Activated CD8-positive, alpha-beta T cell treated with anti-CD3 and anti-CD28 coated beads for 36 hours (primary cell): ENCODE measurements at regions not wholly inside any gene's neighbourhood (a gene's known extent, or its start where the extent isn't known, plus 50 kb on each side); places are given as distances from the start of the nearest gene placed in this dataset.

Experiments
- ATAC-seq: fragments of 200-7000 bp; cut with Tn5 transposase; one replicate; pipeline ENCODE4 v1.10.0; 2021; ENCODE audit warnings: mild to moderate bottlenecking, moderate library complexity
- CTCF ChIA-PET: fragments of 350-600 bp; sonication (Branson Sonifier 250); formaldehyde crosslinking; loops from one replicate; lab custom pipeline; 2021; ENCODE audit warnings: antibody characterized with exemption; lab: Charles Lee
- POLR2A ChIA-PET: fragments of 350-600 bp; sonication (Branson Sonifier 250); formaldehyde crosslinking; loops from one replicate; lab custom pipeline; 2021; ENCODE audit warnings: antibody characterized with exemption; lab: Charles Lee
- DNase-seq: peaks from one replicate; pipeline ENCODE4 v3.0.0-alpha.2; 2020
- H3K27ac Mint-ChIP-seq: one replicate; pipeline ENCODE4 v1.8.0; 2021; ENCODE audit warnings: mild to moderate bottlenecking, mixed read lengths
- H3K27me3 Mint-ChIP-seq: one replicate; pipeline ENCODE4 v1.8.0; 2021; ENCODE audit warnings: mixed read lengths
- H3K36me3 Mint-ChIP-seq: one replicate; pipeline ENCODE4 v1.8.0; 2021; ENCODE audit warnings: low read depth, mixed read lengths
- H3K4me1 Mint-ChIP-seq: one replicate; pipeline ENCODE4 v1.8.0; 2021; ENCODE audit warnings: low read depth, mixed read lengths
- H3K4me3 Mint-ChIP-seq: one replicate; pipeline ENCODE4 v1.8.0; 2021; ENCODE audit warnings: mild to moderate bottlenecking, moderate library complexity, mixed read lengths
- H3K9me3 Mint-ChIP-seq: one replicate; pipeline ENCODE4 v1.8.0; 2021; ENCODE audit warnings: mixed read lengths
- CTCF ChIP-seq: fragments of 200-600 bp; IDR thresholded peaks from one replicate; pipeline ENCODE4 v1.8.0; 2022; ENCODE audit warnings: antibody characterized with exemption, mild to moderate bottlenecking
- intact Hi-C: fragments of 100-400 bp; cut with micrococcal nuclease; formaldehyde crosslinking; loops from one replicate; pipeline ENCODE4 v1.10.0; 2022

GRCh38 chr10:128476845-128477244, 350.6 kb upstream of the MKI67 start:
- intact Hi-C loops = no loop called here
- Mint-ChIP-seq H3K9me3 (no peaks in the 10 kb centered on the region), H3K4me3 (no peak overlapping the region), H3K27ac (no peak overlapping the region), H3K27me3 (no peaks in the 10 kb centered on the region), H3K4me1 (no peaks in the 10 kb centered on the region), H3K36me3 (no peaks in the 10 kb centered on the region)
- no peak for TF ChIP-seq CTCF
- ATAC-seq = no peak
- CTCF ChIA-PET = no interaction called here
- DNase-seq = no peak
- POLR2A ChIA-PET = no interaction called here

- ChIA-PET CTCF (no interaction called here), POLR2A (no interaction called here)
- H3K27ac Mint-ChIP-seq = no peak overlapping the region
- no peaks in the 10 kb centered on the region for H3K4me1 Mint-ChIP-seq
- no peaks in the 10 kb centered on the region for H3K36me3 Mint-ChIP-seq
- no peaks in the 10 kb centered on the region for H3K9me3 Mint-ChIP-seq
- ATAC-seq = no peak
- no peak for DNase-seq
- TF ChIP-seq CTCF = no peak
- H3K4me3 Mint-ChIP-seq = no peak overlapping the region
- intact Hi-C loops = no loop called here
- no peaks in the 10 kb centered on the region for H3K27me3 Mint-ChIP-seq
These were observed 354.4 kb upstream of the MKI67 start for GRCh38 chr10:128480601-128481000.

GRCh38 chr10:128481152-128481840, 355.1 kb upstream of the MKI67 start:
- Mint-ChIP-seq H3K27me3 (no peaks in the 10 kb centered on the region), H3K36me3 (no peaks in the 10 kb centered on the region), H3K9me3 (no peaks in the 10 kb centered on the region), H3K4me3 (no peak overlapping the region), H3K4me1 (no peaks in the 10 kb centered on the region), H3K27ac (no peak overlapping the region)
- ATAC-seq (no peak), DNase-seq (no peak)
- no peak for TF ChIP-seq CTCF
- ChIA-PET CTCF (no interaction called here), POLR2A (no interaction called here)
- intact Hi-C loops = no loop called here

- DNase-seq (no peak), ATAC-seq (no peak)
- H3K36me3 Mint-ChIP-seq = no peaks in the 10 kb centered on the region
- TF ChIP-seq CTCF = no peak
- intact Hi-C loops = no loop called here
- no peaks in the 10 kb centered on the region for H3K4me1 Mint-ChIP-seq
- H3K27me3 Mint-ChIP-seq = no peaks in the 10 kb centered on the region
- H3K9me3 Mint-ChIP-seq = no peaks in the 10 kb centered on the region
- POLR2A ChIA-PET = no interaction called here
- no peak overlapping the region for H3K4me3 Mint-ChIP-seq
- CTCF ChIA-PET = no interaction called here
- H3K27ac Mint-ChIP-seq = no peak overlapping the region
These were observed 355.8 kb upstream of the MKI67 start for GRCh38 chr10:128482052-128482451.

- Mint-ChIP-seq H3K27me3 (no peaks in the 10 kb centered on the region), H3K4me1 (no peaks in the 10 kb centered on the region), H3K4me3 (no peak overlapping the region), H3K9me3 (no peaks in the 10 kb centered on the region), H3K27ac (no peak overlapping the region), H3K36me3 (no peaks in the 10 kb centered on the region)
- CTCF ChIA-PET = no interaction called here
- intact Hi-C loops = no loop called here
- POLR2A ChIA-PET = no interaction called here
- DNase-seq (no peak), ATAC-seq (no peak)
- TF ChIP-seq CTCF = no peak
These were observed 357.0 kb upstream of the MKI67 start for GRCh38 chr10:128483216-128483615.
